H1 (cell line): ENCODE measurements at regions not wholly inside any gene's neighbourhood (a gene's known extent, or its start where the extent isn't known, plus 50 kb on each side); places are given as distances from the start of the nearest gene placed in this dataset.

Experiments used
- CTCF ChIA-PET: fragments of 300-600 bp; sonication (Branson Sonifier 250); formaldehyde crosslinking; loops from one replicate; lab custom pipeline; 2021; ENCODE audit not compliant: partially characterized antibody; lab: Charles Lee
- POLR2A ChIA-PET: fragments of 300-600 bp; sonication (Branson Sonifier 250); formaldehyde crosslinking; loops from one replicate; lab custom pipeline; 2021; ENCODE audit warnings: inconsistent platforms; ENCODE audit not compliant: partially characterized antibody; lab: Charles Lee
- DNase-seq, 2 experiments: peaks; one replicate each; pipeline versions ENCODE4 v3.0.0 to v3.0.0-alpha.2; 2010 to 2022; ENCODE audit warnings: low spot score in 2 of 2, low read depth in 1 of 2, mixed read lengths in 1 of 2
- FAIRE-seq: peaks from 2 replicates; lab custom pipeline; 2011; peaks lifted over from hg19 to GRCh38; lab: Jason Lieb, UNC
- H2AFZ ChIP-seq: 2 replicates; pipeline ENCODE4 v1.8.1; 2012; ENCODE audit warnings: low read length, inconsistent platforms
- H2AK5ac ChIP-seq: 2 replicates; pipeline ENCODE4 v1.6.1; 2013; ENCODE audit warnings: low read depth, low read length
- H2BK120ac ChIP-seq: replicated peaks from 2 replicates; pipeline ENCODE3; 2013; ENCODE audit warnings: low read depth, low read length, inconsistent platforms
- H2BK12ac ChIP-seq: 2 replicates; pipeline ENCODE4 v1.6.1; 2013; ENCODE audit warnings: low read depth, low read length
- H2BK15ac ChIP-seq: 2 replicates; pipeline ENCODE4 v1.6.1; 2013; ENCODE audit warnings: low read length
- H2BK20ac ChIP-seq: 2 replicates; pipeline ENCODE4 v1.6.1; 2013; ENCODE audit warnings: low read length
- H2BK5ac ChIP-seq: 2 replicates; pipeline ENCODE4 v1.6.1; 2013; ENCODE audit warnings: low read depth, low read length
- H3K14ac ChIP-seq: 2 replicates; pipeline ENCODE4 v1.6.1; 2013; ENCODE audit warnings: inconsistent platforms; ENCODE audit not compliant: insufficient read length
- H3K18ac ChIP-seq: 2 replicates; pipeline ENCODE4 v1.6.1; 2013; ENCODE audit warnings: low read length; ENCODE audit errors: extremely low read depth
- H3K23ac ChIP-seq: 2 replicates; pipeline ENCODE4 v1.6.1; 2013; ENCODE audit warnings: inconsistent platforms; ENCODE audit not compliant: insufficient read length
- H3K23me2 ChIP-seq: 2 replicates; pipeline ENCODE4 v1.6.1; 2013; ENCODE audit warnings: low read depth, low read length
- H3K27ac ChIP-seq: 2 replicates; pipeline ENCODE4 v1.6.1; 2011; ENCODE audit warnings: low read depth, low read length, inconsistent platforms
- H3K27me3 ChIP-seq, 4 experiments: replicated peaks in 1 of 4; 1 replicate in 1 of 4; 2 replicates in 3 of 4; pipeline versions ENCODE4 v1.6.1 to v1.8.1; 2011 to 2013; ENCODE audit warnings: low read length in 3 of 4, mild to moderate bottlenecking in 3 of 4, inconsistent platforms in 2 of 4, mixed read lengths in 2 of 4, moderate library complexity in 1 of 4; ENCODE audit not compliant: control insufficient read depth in 3 of 4, insufficient read depth in 3 of 4; ENCODE audit errors: extremely low read depth in 1 of 4
- H3K36me3 ChIP-seq, 4 experiments: 2 replicates each; pipeline versions ENCODE4 v1.6.1 to v1.8.1; 2011 to 2013; ENCODE audit warnings: mild to moderate bottlenecking in 4 of 4, low read length in 3 of 4, moderate library complexity in 2 of 4, control low read depth in 1 of 4, inconsistent platforms in 1 of 4; ENCODE audit not compliant: insufficient read depth in 4 of 4, control insufficient read depth in 2 of 4
- H3K4ac ChIP-seq: replicated peaks from 2 replicates; pipeline ENCODE3; 2013; ENCODE audit warnings: low read length, low read depth, mixed read lengths, inconsistent platforms; ENCODE audit not compliant: insufficient read length
- H3K4me1 ChIP-seq, 4 experiments: replicated peaks in 1 of 4; 1 replicate in 1 of 4; 2 replicates in 3 of 4; pipeline versions ENCODE4 v1.6.1 to v1.8.1; 2011 to 2013; ENCODE audit warnings: low read length in 3 of 4, inconsistent platforms in 2 of 4, mixed read lengths in 1 of 4; ENCODE audit not compliant: insufficient read depth in 4 of 4, control insufficient read depth in 3 of 4
- H3K4me2 ChIP-seq, 2 experiments: 2 replicates each; pipeline versions ENCODE4 v1.6.1 to v1.8.1; 2011 to 2013; ENCODE audit warnings: low read depth in 2 of 2, low read length in 2 of 2, control low read depth in 1 of 2, inconsistent platforms in 1 of 2, mild to moderate bottlenecking in 1 of 2; ENCODE audit not compliant: insufficient read depth in 1 of 2
- H3K4me3 ChIP-seq, 4 experiments: fragments of 200-600, 300-600 bp in 1 of 4; sonication (generic), shearing (Covaris generic), sonication (Bioruptor Twin) in 1 of 4; 2 replicates each; pipeline versions ENCODE4 v1.5.1 to v1.8.1; 2011 to 2016; ENCODE audit warnings: low read length in 4 of 4, low read depth in 3 of 4, control low read depth in 2 of 4, inconsistent platforms in 2 of 4, mild to moderate bottlenecking in 2 of 4, mixed read lengths in 1 of 4, moderate library complexity in 1 of 4; ENCODE audit not compliant: insufficient read depth in 2 of 4; ENCODE audit errors: extremely low read depth in 1 of 4
- H3K56ac ChIP-seq: replicated peaks from 2 replicates; pipeline ENCODE3; 2013; ENCODE audit warnings: low read depth, mild to moderate bottlenecking, mixed read lengths, low read length, inconsistent platforms; ENCODE audit not compliant: insufficient read length
- H3K79me1 ChIP-seq: 2 replicates; pipeline ENCODE4 v1.6.1; 2013; ENCODE audit warnings: low read depth, low read length, control low read depth
- H3K79me2 ChIP-seq, 2 experiments: 2 replicates each; pipeline versions ENCODE4 v1.6.1 to v1.8.1; 2012 to 2013; ENCODE audit warnings: low read length in 2 of 2, mild to moderate bottlenecking in 2 of 2, inconsistent platforms in 1 of 2; ENCODE audit not compliant: insufficient read depth in 2 of 2, control insufficient read depth in 1 of 2
- H3K9ac ChIP-seq, 4 experiments: replicated peaks in 1 of 4; 1 replicate in 1 of 4; 2 replicates in 3 of 4; pipeline versions ENCODE4 v1.6.1 to v1.8.1; 2011 to 2013; ENCODE audit warnings: low read depth in 3 of 4, low read length in 3 of 4, control low read depth in 2 of 4, mild to moderate bottlenecking in 2 of 4, moderate library complexity in 2 of 4, inconsistent platforms in 1 of 4; ENCODE audit errors: extremely low read depth in 1 of 4
- H3K9me3 ChIP-seq, 2 experiments: 2 replicates each; pipeline versions ENCODE4 v1.6.1 to v1.8.1; 2012 to 2013; ENCODE audit warnings: mild to moderate bottlenecking in 2 of 2, moderate library complexity in 2 of 2, control low read depth in 1 of 2, inconsistent platforms in 1 of 2, low read depth in 1 of 2, low read length in 1 of 2, mixed read lengths in 1 of 2; ENCODE audit not compliant: insufficient read depth in 2 of 2
- H4K20me1 ChIP-seq, 2 experiments: replicated peaks in 1 of 2; 2 replicates each; pipeline versions ENCODE3 to v1.8.1; 2011 to 2013; ENCODE audit warnings: inconsistent platforms in 2 of 2, low read length in 2 of 2, mild to moderate bottlenecking in 1 of 2; ENCODE audit not compliant: insufficient read depth in 2 of 2, control insufficient read depth in 1 of 2
- H4K5ac ChIP-seq: 2 replicates; pipeline ENCODE4 v1.6.1; 2013; ENCODE audit warnings: low read length, low read depth, mixed read lengths, inconsistent platforms; ENCODE audit not compliant: insufficient read length
- H4K8ac ChIP-seq: 2 replicates; pipeline ENCODE4 v1.8.0; 2013; ENCODE audit warnings: mild to moderate bottlenecking, moderate library complexity, low read length, inconsistent platforms; ENCODE audit not compliant: insufficient read depth; ENCODE audit errors: extremely low read depth
- H4K91ac ChIP-seq: replicated peaks from 2 replicates; pipeline ENCODE3; 2013; ENCODE audit warnings: low read length, mixed read lengths, inconsistent platforms; ENCODE audit not compliant: insufficient read length
- EZH2 ChIP-seq: fragments of 200-600 bp; sonication (generic); IDR thresholded peaks from 2 replicates; pipeline ENCODE4 v1.7.1; 2012; ENCODE audit warnings: low read depth, mild to moderate bottlenecking, moderate library complexity, low read length, inconsistent platforms; ENCODE audit not compliant: severe bottlenecking
- JUND ChIP-seq: IDR thresholded peaks from 2 replicates; pipeline ENCODE4 v1.6.1; 2011; ENCODE audit warnings: mild to moderate bottlenecking, improper control_type of control experiment, low read length
- POLR2A ChIP-seq, 2 experiments: IDR thresholded peaks; 1 replicate in 1 of 2; 2 replicates in 1 of 2; pipeline ENCODE4 v1.6.1; 2011; ENCODE audit warnings: low read depth in 2 of 2, low read length in 2 of 2, mild to moderate bottlenecking in 2 of 2; ENCODE audit errors: control extremely low read depth in 1 of 2
- SIN3A ChIP-seq, 2 experiments: IDR thresholded peaks in 1 of 2; conservative IDR thresholded peaks in 1 of 2; 2 replicates each; pipeline ENCODE4 v1.6.1; 2011 to 2012; ENCODE audit warnings: low read length in 2 of 2, improper control_type of control experiment in 1 of 2, low read depth in 1 of 2, mild to moderate bottlenecking in 1 of 2
- SIX5 ChIP-seq: IDR thresholded peaks from 2 replicates; pipeline ENCODE4 v1.6.1; 2011; ENCODE audit warnings: mild to moderate bottlenecking, low read depth, low read length
- WGBS, 2 experiments: shearing (Covaris generic) in 1 of 2; methylation state at CpG; one replicate each; pipeline versions ENCODE4 v1.1.6 to v1.1.7; 2013 to 2015; ENCODE audit warnings: low lambda C conversion rate in 2 of 2, mixed read lengths in 2 of 2, inconsistent platforms in 1 of 2, low coverage in 1 of 2, missing lambda C conversion rate in 1 of 2; ENCODE audit not compliant: insufficient replicate concordance in 2 of 2, insufficient coverage in 1 of 2, insufficient read length in 1 of 2; ENCODE audit errors: extremely low coverage in 1 of 2, missing lambda C conversion rate in 1 of 2; 5-methylcytosine and 5-hydroxymethylcytosine counted together

- Histone ChIP-seq H4K8ac (no peak overlapping the region), H2BK15ac (no peak overlapping the region), H3K9me3 (no peaks in the 10 kb centered on the region), H3K79me1 (no peaks in the 10 kb centered on the region), H3K4me2 (no peak overlapping the region), H4K5ac (no peak overlapping the region), H2BK5ac (no peak overlapping the region), H4K20me1 (no peaks in the 10 kb centered on the region), H3K79me2 (no peaks in the 10 kb centered on the region), H3K36me3 (no peaks in the 10 kb centered on the region), H3K4me3 (no peak overlapping the region), H2AK5ac (no peak overlapping the region), H3K4ac (no peak overlapping the region), H3K23me2 (no peaks in the 10 kb centered on the region), H3K23ac (no peak overlapping the region), H2BK20ac (no peak overlapping the region), H2AFZ (peak overlapping the region; percentile 57), H2BK120ac (no peak overlapping the region), H3K9ac (no peak overlapping the region), H3K56ac (no peak overlapping the region), H3K27ac (no peak overlapping the region), H3K14ac (no peak overlapping the region), H4K91ac (no peak overlapping the region), H2BK12ac (no peak overlapping the region), H3K18ac (no peak overlapping the region), H3K27me3 (no peaks in the 10 kb centered on the region), H3K4me1 (no peaks in the 10 kb centered on the region)
- FAIRE-seq (no peak), DNase-seq (no peak)
- ChIA-PET CTCF (interaction anchor here (0.6 to 2.2 kb wide), 5 partner anchors 12 to 621 kb away, joined by 3 to 7 read pairs (median 4); no protein-coding TSS in a partner anchor), POLR2A (no interaction called here)
- TF ChIP-seq EZH2 (no peak), JUND (no peak), SIN3A (conservative IDR thresholded peaks at IDR 0.05 in 1 of 2, IDR thresholded peaks at IDR 0.05 in 1 of 2; ENCODE audit: low read depth in 1 of 2, low read length in 2 of 2) (no peak), POLR2A (IDR thresholded peaks at IDR 0.05; ENCODE audit: control extremely low read depth in 1 of 2, low read depth in 2 of 2, low read length in 2 of 2) (no peak), SIX5 (no peak)
- WGBS, 2 experiments, result 67% methylated on average over 3 of the region's 3 CpGs; no CpG with 5 or more reads in 1 of the 2 experiments
These were observed 82.6 kb upstream of the SLC8A1 start for GRCh38 chr2:40534528-40534927.
